Natural killer cell (primary cell): ENCODE measurements at regions not wholly inside any gene's neighbourhood (a gene's known extent, or its start where the extent isn't known, plus 50 kb on each side); places are given as distances from the start of the nearest gene placed in this dataset.

Experiments used
- ATAC-seq, 3 donors: fragments of 150-1000 bp in 2 of 3; fragments of 200-7000 bp in 1 of 3; cut with Tn5 transposase; 1 replicate in 1 of 3; 2 replicates in 2 of 3; pipeline ENCODE4 v1.10.0; 2021; ENCODE audit warnings: mild to moderate bottlenecking in 2 of 3, moderate library complexity in 2 of 3
- DNase-seq, 2 donors: peaks; one replicate each; pipeline versions ENCODE4 v3.0.0 to v3.0.0-alpha.2; 2013 to 2021; ENCODE audit warnings: mixed read lengths in 1 of 2
- H3K27ac ChIP-seq: one replicate; pipeline ENCODE4 v1.5.1; 2013; ENCODE audit warnings: mild to moderate bottlenecking, low read length
- H3K27me3 ChIP-seq: one replicate; pipeline ENCODE4 v1.6.1; 2013; ENCODE audit warnings: low read length; ENCODE audit not compliant: control insufficient read depth, insufficient read depth
- H3K36me3 ChIP-seq: one replicate; pipeline ENCODE4 v1.6.1; 2013; ENCODE audit warnings: low read length; ENCODE audit not compliant: control insufficient read depth, insufficient read depth
- H3K4me1 ChIP-seq: one replicate; pipeline ENCODE4 v1.6.1; 2013; ENCODE audit warnings: low read length; ENCODE audit not compliant: control insufficient read depth, insufficient read depth
- H3K4me3 ChIP-seq: one replicate; pipeline ENCODE4 v1.5.1; 2013; ENCODE audit warnings: low read length
- H3K9me3 ChIP-seq: one replicate; pipeline ENCODE4 v1.6.1; 2013; ENCODE audit warnings: low read length; ENCODE audit not compliant: control insufficient read depth, insufficient read depth
- H3K27ac Mint-ChIP-seq, 2 donors: one replicate each; pipeline ENCODE4 v1.8.0; 2022; ENCODE audit warnings: mild to moderate bottlenecking in 2 of 2, mixed read lengths in 2 of 2, moderate library complexity in 1 of 2
- H3K27me3 Mint-ChIP-seq, 2 donors: one replicate each; pipeline ENCODE4 v1.8.0; 2022; ENCODE audit warnings: low read depth in 2 of 2, mixed read lengths in 2 of 2
- H3K36me3 Mint-ChIP-seq: one replicate; pipeline ENCODE4 v1.8.0; 2022; ENCODE audit warnings: mixed read lengths
- H3K4me1 Mint-ChIP-seq, 2 donors: one replicate each; pipeline ENCODE4 v1.8.0; 2022; ENCODE audit warnings: mixed read lengths in 2 of 2
- H3K4me3 Mint-ChIP-seq: one replicate; pipeline ENCODE4 v1.8.0; 2022; ENCODE audit warnings: mild to moderate bottlenecking, moderate library complexity, mixed read lengths
- H3K9me3 Mint-ChIP-seq, 2 donors: one replicate each; pipeline ENCODE4 v1.8.0; 2022; ENCODE audit warnings: mixed read lengths in 2 of 2
- CTCF ChIP-seq: fragments of 200-600 bp; IDR thresholded peaks from one replicate; pipeline ENCODE4 v1.8.0; 2022; ENCODE audit warnings: antibody characterized with exemption
- WGBS: methylation state at CpG from one replicate; pipeline ENCODE4 v1.1.7; 2013; ENCODE audit warnings: missing lambda C conversion rate; ENCODE audit not compliant: insufficient coverage; 5-methylcytosine and 5-hydroxymethylcytosine counted together
- intact Hi-C: fragments of 100-400 bp; cut with micrococcal nuclease; formaldehyde crosslinking; loops from one replicate; pipeline ENCODE4 v1.14.2; 2022

DNA sequence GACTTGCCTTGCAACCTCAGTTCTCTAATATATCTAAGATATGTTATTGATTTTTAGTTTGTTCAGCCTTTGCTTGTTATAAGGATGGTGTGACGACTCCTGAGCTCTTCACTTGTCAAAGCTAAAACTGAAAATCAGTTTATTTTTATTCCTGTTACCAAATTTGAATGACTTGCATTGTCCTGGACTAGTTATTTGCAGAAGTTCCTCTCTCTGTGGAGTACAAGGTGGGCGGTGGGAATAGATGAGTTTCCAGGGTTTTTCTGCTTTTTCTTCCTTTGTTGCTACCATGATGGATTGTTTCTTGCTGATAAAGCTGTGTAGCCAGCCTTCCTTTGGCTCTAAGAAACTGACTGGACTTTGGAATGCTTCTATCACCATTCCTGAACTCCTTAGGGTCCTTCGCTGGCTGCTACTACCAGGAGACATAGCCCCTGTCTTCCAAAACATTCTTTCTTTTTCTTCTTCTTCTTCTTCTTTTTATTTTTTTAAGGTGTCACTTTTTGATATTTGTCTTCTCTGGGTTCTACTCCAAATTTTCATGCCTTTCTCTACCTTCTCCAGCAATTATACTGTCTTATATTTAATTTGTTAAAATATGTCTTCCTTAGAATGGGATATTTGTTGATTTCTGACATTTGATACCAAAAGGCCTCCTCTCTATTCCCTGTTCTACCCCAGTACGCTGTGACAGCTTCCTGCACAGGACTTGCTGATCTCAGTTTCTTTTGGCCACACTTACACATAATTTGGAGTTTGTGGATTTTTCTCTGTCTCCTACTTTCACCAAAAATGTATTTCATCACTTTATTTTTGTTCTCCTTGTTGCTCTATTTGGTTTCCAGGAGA lies 145.1 kb upstream of the THRB start:
- H3K4me1 Mint-ChIP-seq = no peaks in the 10 kb centered on the region
- no peak for DNase-seq
- no peak overlapping the region for H3K27ac Mint-ChIP-seq
- H3K27me3 Mint-ChIP-seq = peaks cover 0 to 2% of the 10 kb centered on the region in 2 donors
- peaks cover 3 to 10% of the 10 kb centered on the region in 2 donors for H3K9me3 Mint-ChIP-seq
- H3K36me3 Mint-ChIP-seq = no peaks in the 10 kb centered on the region
- no peaks in the 10 kb centered on the region for H3K36me3 ChIP-seq
- no peaks in the 10 kb centered on the region for H3K9me3 ChIP-seq
- no peak for ATAC-seq
- no peaks in the 10 kb centered on the region for H3K27me3 ChIP-seq
- no peak overlapping the region for H3K4me3 Mint-ChIP-seq
- no peak overlapping the region for H3K4me3 ChIP-seq
- WGBS = 70% methylated on average over 4 of the region's 4 CpGs
- intact Hi-C loops = no loop called here
- H3K27ac ChIP-seq = no peak overlapping the region
- no peak for TF ChIP-seq CTCF
- H3K4me1 ChIP-seq = no peaks in the 10 kb centered on the region

GRCh38 chr3:24640330-24640877 lies 145.8 kb upstream of the THRB start:
- no peak for TF ChIP-seq CTCF
- H3K27me3 ChIP-seq = no peaks in the 10 kb centered on the region
- DNase-seq (no peak), ATAC-seq (no peak)
- intact Hi-C loops = no loop called here
- no peaks in the 10 kb centered on the region for H3K4me1 ChIP-seq
- Mint-ChIP-seq H3K9me3 (peaks cover 3 to 10% of the 10 kb centered on the region in 2 donors), H3K4me1 (no peaks in the 10 kb centered on the region), H3K4me3 (no peak overlapping the region), H3K36me3 (no peaks in the 10 kb centered on the region), H3K27me3 (peaks cover 0 to 2% of the 10 kb centered on the region in 2 donors), H3K27ac (no peak overlapping the region)
- H3K4me3 ChIP-seq = no peak overlapping the region
- 100% methylated on average over 1 of the region's 3 CpGs for WGBS
- H3K36me3 ChIP-seq = no peaks in the 10 kb centered on the region
- no peaks in the 10 kb centered on the region for H3K9me3 ChIP-seq
- H3K27ac ChIP-seq = no peak overlapping the region

DNA sequence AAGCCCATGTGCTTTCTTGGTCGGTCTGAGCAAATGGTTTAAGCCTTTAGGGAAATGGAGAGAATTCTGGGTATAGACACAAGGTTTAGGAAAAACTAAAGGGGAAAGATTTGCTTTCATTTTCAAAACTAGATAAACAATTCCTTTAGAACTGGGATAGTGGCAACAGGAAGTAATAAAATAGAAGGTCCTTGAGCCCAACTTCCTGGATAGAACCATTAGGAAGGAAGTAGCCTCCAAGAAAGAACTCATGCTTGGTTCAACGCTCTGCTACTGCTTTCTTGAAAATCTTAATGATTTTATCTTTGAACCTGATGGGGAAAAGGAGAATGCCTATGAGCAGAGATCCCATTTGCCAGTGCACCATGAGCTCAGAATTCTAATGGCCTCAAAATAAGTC lies 147.0 kb upstream of the THRB start:
- H3K9me3 Mint-ChIP-seq = peaks cover 3 to 6% of the 10 kb centered on the region in 2 donors
- intact Hi-C loops = no loop called here
- H3K27me3 ChIP-seq = no peaks in the 10 kb centered on the region
- no peak overlapping the region for H3K27ac ChIP-seq
- ATAC-seq (no peak), DNase-seq (no peak)
- no peaks in the 10 kb centered on the region for H3K36me3 Mint-ChIP-seq
- H3K9me3 ChIP-seq = no peaks in the 10 kb centered on the region
- no peak for TF ChIP-seq CTCF
- no peak overlapping the region for H3K4me3 Mint-ChIP-seq
- H3K4me1 ChIP-seq = no peaks in the 10 kb centered on the region
- H3K4me1 Mint-ChIP-seq = no peaks in the 10 kb centered on the region
- WGBS = 34% methylated on average over 2 of the region's 2 CpGs
- H3K27me3 Mint-ChIP-seq = peaks cover 0 to 2% of the 10 kb centered on the region in 2 donors
- H3K4me3 ChIP-seq = no peak overlapping the region
- H3K36me3 ChIP-seq = no peaks in the 10 kb centered on the region
- no peak overlapping the region for H3K27ac Mint-ChIP-seq
